HEK293T (cell line): ENCODE measurements at regions not wholly inside any gene's neighbourhood (a gene's known extent, or its start where the extent isn't known, plus 50 kb on each side); places are given as distances from the start of the nearest gene placed in this dataset.

Source experiments
- CTCF ChIA-PET: fragments of 350-600 bp; formaldehyde crosslinking; extraction: SDS; loops from one replicate; lab custom pipeline; 2021; ENCODE audit warnings: antibody characterized with exemption, inconsistent platforms; lab: Yijun Ruan, JAX
- POLR2A ChIA-PET: fragments of 350-600 bp; formaldehyde crosslinking; extraction: SDS; loops from one replicate; lab custom pipeline; 2020; ENCODE audit warnings: antibody characterized with exemption, inconsistent platforms; lab: Yijun Ruan, JAX
- DNase-seq: peaks from one replicate; pipeline ENCODE4 v3.0.0; 2012; ENCODE audit warnings: mixed read lengths; ENCODE audit errors: extremely low spot score
- ARNT ChIP-seq: fragments of 450-650 bp; IDR thresholded peaks from 2 replicates; pipeline ENCODE4 v1.6.1; 2017; ENCODE audit warnings: mild to moderate bottlenecking
- BHLHE40 ChIP-seq: fragments of 450-650 bp; IDR thresholded peaks from 2 replicates; pipeline ENCODE4 v1.6.1; 2016; ENCODE audit warnings: mild to moderate bottlenecking, moderate library complexity, borderline replicate concordance
- CTBP1 ChIP-seq: fragments of 450-650 bp; IDR thresholded peaks from 2 replicates; pipeline ENCODE4 v1.6.1; 2016; ENCODE audit warnings: borderline replicate concordance
- ELF4 ChIP-seq: fragments of 450-650 bp; IDR thresholded peaks from 2 replicates; pipeline ENCODE4 v1.6.1; 2017; ENCODE audit warnings: antibody characterized with exemption
- FOXA1 ChIP-seq: fragments of 450-650 bp; IDR thresholded peaks from 2 replicates; pipeline ENCODE4 v1.6.1; 2016; ENCODE audit warnings: mild to moderate bottlenecking
- FOXK2 ChIP-seq: fragments of 450-650 bp; IDR thresholded peaks from 2 replicates; pipeline ENCODE4 v1.6.1; 2016; ENCODE audit warnings: mild to moderate bottlenecking
- FOXM1 ChIP-seq: fragments of 450-650 bp; IDR thresholded peaks from 2 replicates; pipeline ENCODE4 v1.6.1; 2017; ENCODE audit warnings: mild to moderate bottlenecking, borderline replicate concordance
- HDGF ChIP-seq: fragments of 450-650 bp; IDR thresholded peaks from 2 replicates; pipeline ENCODE4 v1.6.1; 2017; ENCODE audit warnings: antibody characterized with exemption, borderline replicate concordance
- L3MBTL2 ChIP-seq: fragments of 450-650 bp; conservative IDR thresholded peaks from 2 replicates; pipeline ENCODE4 v1.6.1; 2016; ENCODE audit warnings: mild to moderate bottlenecking
- LEF1 ChIP-seq: fragments of 450-650 bp; IDR thresholded peaks from 2 replicates; pipeline ENCODE4 v1.6.1; 2017; ENCODE audit warnings: mild to moderate bottlenecking, borderline replicate concordance
- NFRKB ChIP-seq: fragments of 450-650 bp; IDR thresholded peaks from 2 replicates; pipeline ENCODE4 v1.6.1; 2016; ENCODE audit warnings: mild to moderate bottlenecking, moderate library complexity
- SP1 ChIP-seq: fragments of 450-650 bp; IDR thresholded peaks from 2 replicates; pipeline ENCODE4 v1.6.1; 2017
- SUZ12 ChIP-seq: fragments of 450-650 bp; IDR thresholded peaks from 2 replicates; pipeline ENCODE4 v1.6.1; 2016; ENCODE audit warnings: mild to moderate bottlenecking
- TARDBP ChIP-seq: fragments of 450-650 bp; IDR thresholded peaks from 2 replicates; pipeline ENCODE4 v1.6.1; 2016
- ZNF384 ChIP-seq: fragments of 450-650 bp; IDR thresholded peaks from 2 replicates; pipeline ENCODE4 v1.6.1; 2016
- TF ChIP-seq, protein P1 (sequence below): fragments of 450-650 bp; IDR thresholded peaks from 2 replicates; pipeline ENCODE4 v1.6.1; 2016

DNA sequence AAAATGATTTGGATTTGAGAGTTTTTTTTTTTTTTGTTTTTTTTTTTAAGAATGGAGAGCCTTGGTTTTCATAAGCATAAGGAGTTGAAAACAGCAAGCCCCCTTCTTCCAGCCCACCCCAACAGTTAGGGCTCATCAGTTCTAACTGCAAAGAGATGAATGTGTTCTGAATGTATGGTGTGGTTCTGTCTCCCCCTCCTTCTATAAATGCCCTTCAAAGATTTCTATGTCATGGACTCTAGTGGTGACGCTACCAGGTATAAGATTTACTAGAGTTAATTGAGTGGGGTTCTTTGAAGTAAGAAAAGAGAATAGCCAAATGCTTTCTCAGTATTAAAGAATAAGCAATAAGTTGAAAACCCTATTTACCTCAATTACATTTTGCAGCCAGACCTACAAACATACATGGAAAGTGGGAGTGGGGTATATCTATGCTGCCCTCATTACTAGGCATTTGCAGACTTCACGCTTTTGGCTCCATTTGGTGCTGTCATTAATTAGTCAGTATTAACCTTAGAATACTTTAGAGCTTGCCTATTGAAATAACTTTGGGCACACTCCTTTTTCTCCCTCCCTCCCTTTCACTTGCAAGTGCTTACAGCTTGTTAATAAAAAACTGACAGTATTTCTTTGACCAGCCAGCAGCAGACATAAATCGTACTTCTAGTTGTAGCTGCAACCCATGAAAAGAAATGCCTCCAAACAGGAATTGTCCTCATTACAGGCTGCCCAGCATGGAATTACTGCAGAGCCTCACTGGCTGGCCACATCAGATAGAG lies 667.2 kb upstream of the ZNF608 start:
- TF ChIP-seq FOXM1 (no peak), FOXK2 (no peak)
- no peak for DNase-seq
- ChIA-PET POLR2A (interaction anchor here (0.7 to 1.9 kb wide), 3 partner anchors 41 to 162 kb away, joined by 3 to 6 read pairs (median 3); no protein-coding TSS in a partner anchor), CTCF (interaction anchor here (0.6 kb wide), 1 partner anchor 138 kb away, joined by 3 read pairs; no protein-coding TSS in a partner anchor)

DNA sequence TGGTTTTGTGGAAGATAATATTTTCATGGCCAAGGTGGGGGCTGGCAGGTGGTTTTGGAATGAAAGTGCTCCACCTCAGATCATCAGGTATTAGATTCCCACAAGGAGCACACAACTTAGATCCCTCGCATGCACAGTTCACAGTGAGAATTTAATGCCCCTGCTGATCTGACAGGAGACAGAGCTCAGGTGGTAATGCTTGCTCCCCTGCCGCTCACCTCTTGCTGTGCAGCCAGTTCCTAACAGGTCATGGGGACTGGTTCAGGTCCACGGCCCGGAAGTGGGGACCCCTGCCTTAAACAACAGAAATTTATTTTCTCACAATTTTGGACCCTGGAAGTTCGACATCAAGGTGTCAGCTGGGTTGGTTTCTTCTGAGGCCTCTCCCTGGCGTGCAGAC lies 668.7 kb upstream of the ZNF608 start:
- ChIA-PET CTCF (no interaction called here), POLR2A (interaction anchor here (0.8 kb wide), 1 partner anchor 10 kb away, joined by 3 read pairs; no protein-coding TSS in a partner anchor)
- TF ChIP-seq ZNF384 (no peak), TARDBP (no peak), CTBP1 (no peak), SP1 (no peak), L3MBTL2 (no peak), NFRKB (no peak), FOXA1 (no peak), LEF1 (no peak), ELF4 (no peak)
- no peak for DNase-seq

DNA sequence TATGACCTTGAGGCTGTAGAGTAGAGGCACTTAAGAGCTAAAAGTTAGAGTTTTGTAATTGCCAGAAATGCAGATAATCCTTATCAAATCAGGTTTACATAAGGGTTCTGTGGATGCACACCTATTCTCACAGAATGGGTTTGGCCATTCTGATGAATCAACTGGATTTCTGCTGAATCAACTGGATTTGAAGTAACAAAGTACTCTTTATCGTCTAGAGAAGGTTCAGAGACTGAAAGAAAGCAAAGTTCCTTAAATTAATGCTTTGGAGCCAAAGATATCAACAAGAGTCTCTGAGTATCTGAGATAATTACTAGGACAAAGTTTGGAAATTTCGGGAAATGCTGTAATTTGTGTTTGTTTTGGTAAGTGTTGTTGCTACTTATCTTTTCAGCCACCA lies 669.6 kb upstream of the ZNF608 start:
- POLR2A ChIA-PET = no interaction called here
- TF ChIP-seq SP1 (no peak), CTBP1 (no peak), ELF4 (no peak), ARNT (no peak), ZNF384 (no peak), SUZ12 (no peak), LEF1 (no peak), HDGF (no peak), NFRKB (no peak)
- CTCF ChIA-PET = no interaction called here
- no peak for DNase-seq

DNA sequence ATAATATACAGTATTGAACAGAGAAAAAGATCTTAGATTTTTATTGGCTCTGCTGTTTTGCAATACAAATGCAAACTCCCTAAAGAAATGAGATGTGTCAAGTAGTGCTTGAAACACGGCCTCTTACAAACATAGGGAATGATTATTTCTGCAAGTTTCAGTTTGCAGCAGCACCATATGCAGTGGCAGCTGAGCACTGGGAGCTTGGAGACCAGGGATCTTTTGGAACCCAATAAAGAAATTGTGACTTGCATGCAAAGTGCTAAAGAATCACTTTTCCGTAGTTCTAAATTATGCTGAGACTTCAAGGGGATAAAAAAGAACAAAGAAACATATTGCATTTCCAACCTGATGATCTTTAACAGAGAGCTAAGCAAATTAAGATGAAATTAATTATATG lies 674.6 kb upstream of the ZNF608 start:
- TF ChIP-seq LEF1 (no peak), L3MBTL2 (no peak), CTBP1 (no peak), FOXM1 (no peak), FOXK2 (no peak), HDGF (no peak)
- ChIA-PET CTCF (no interaction called here), POLR2A (no interaction called here)
- DNase-seq = no peak

DNA sequence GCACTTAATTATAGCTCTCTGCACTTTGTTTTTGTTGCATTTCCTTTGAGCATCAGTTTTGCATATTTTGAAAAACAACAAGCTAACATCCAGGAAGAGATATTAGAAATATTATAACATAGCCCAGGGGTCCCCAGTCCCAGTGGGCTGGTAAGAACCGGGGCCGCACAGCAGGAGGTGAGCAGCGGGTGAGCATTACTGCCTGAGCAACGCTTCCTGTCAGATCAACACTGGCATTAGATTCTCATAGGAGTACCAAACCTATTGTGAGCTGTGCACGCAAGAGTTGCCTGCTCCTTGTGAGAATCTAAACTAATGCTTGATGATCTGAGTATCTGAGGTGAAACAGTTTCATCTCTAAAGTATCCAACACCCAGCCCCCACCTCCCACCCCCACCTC lies 675.9 kb upstream of the ZNF608 start:
- no peak for DNase-seq
- ChIA-PET CTCF (no interaction called here), POLR2A (no interaction called here)
- TF ChIP-seq, protein P1, sequence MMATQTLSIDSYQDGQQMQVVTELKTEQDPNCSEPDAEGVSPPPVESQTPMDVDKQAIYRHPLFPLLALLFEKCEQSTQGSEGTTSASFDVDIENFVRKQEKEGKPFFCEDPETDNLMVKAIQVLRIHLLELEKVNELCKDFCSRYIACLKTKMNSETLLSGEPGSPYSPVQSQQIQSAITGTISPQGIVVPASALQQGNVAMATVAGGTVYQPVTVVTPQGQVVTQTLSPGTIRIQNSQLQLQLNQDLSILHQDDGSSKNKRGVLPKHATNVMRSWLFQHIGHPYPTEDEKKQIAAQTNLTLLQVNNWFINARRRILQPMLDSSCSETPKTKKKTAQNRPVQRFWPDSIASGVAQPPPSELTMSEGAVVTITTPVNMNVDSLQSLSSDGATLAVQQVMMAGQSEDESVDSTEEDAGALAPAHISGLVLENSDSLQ = no peak
- TF ChIP-seq ELF4 = no peak
- no peak for TF ChIP-seq CTBP1
- TF ChIP-seq SP1 = no peak

DNA sequence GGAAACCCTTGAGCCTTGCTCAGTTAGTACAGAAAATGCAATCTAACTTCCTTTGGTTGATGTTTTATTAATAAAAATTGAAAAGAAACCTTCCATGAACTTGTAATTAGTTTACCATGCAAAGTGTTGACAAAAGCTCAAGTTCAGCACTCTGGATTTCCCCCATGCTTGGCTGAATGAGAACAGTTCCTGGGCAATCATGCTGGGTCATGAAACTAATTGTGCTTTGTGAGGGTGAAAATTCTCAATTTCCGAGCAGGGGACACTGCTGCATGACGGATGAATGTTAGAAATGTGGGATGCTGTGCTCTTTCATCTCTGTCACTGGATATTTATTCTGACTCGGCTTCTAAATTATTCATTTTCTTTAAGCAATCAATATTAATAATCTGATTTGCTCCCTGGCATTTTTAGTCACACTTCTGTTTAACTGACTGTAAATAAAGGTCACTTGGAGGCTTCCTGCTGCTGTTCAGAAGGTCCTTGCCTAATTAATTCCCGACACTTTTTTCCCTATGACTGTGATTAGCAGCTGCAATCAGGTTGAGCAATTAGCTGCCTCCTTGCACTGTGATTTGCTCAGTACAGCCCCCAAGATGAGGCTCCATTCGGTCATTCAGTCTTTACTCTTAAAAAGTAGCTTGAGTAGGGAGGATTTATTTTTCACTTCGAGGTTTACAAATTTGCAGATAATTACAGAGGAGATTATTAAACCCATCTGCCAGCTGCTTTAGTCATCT lies 678.1 kb upstream of the ZNF608 start:
- ChIA-PET CTCF (no interaction called here), POLR2A (interaction anchor here (0.9 kb wide), 1 partner anchor 9 kb away, joined by 3 read pairs; no protein-coding TSS in a partner anchor)
- no peak for DNase-seq
- TF ChIP-seq FOXM1 (no peak), NFRKB (no peak), FOXA1 (no peak), FOXK2 (no peak), ZNF384 (no peak), HDGF (no peak), LEF1 (no peak), TARDBP (no peak), ARNT (no peak), ELF4 (no peak), SP1 (no peak), SUZ12 (no peak), L3MBTL2 (no peak), BHLHE40 (no peak), CTBP1 (no peak)
- TF ChIP-seq, protein P1 = no peak

DNA sequence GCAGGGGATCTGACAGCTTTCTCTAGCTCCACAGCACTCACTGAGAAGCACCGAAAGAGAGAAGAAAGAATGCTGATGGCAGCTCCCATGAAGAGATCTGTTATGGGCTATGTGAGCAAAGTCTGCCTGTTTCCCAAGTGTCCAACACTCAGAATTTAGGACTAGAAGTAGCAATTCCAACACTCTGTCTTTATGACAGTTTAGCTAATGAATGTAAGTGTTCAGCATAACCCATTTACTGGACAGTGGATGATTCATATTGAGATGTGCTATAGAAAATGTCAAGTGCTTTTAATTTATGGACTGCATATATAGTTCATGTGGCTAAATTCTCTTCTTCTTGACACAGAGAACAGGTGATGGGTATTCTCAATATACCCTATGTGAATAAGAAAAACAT lies 683.1 kb upstream of the ZNF608 start:
- TF ChIP-seq BHLHE40 (no peak), LEF1 (no peak), TARDBP (no peak), HDGF (no peak), L3MBTL2 (no peak), NFRKB (no peak), ELF4 (no peak), SUZ12 (no peak), FOXM1 (no peak), FOXA1 (no peak), ZNF384 (no peak), SP1 (no peak), CTBP1 (no peak), FOXK2 (no peak), ARNT (no peak)
- TF ChIP-seq, protein P1 = no peak
- no peak for DNase-seq
- CTCF ChIA-PET = no interaction called here
- POLR2A ChIA-PET = no interaction called here
